ENCODE measurements at regions not wholly inside any gene's neighbourhood (a gene's known extent, or its start where the extent isn't known, plus 50 kb on each side); places are given as distances from the start of the nearest gene placed in this dataset.
"Not testable (repeated sequence)": the region's sequence is repeated elsewhere in the genome, so short reads cannot be mapped to it uniquely, and the experiment has no call there.

GRCh38 chr18:34529358-34530335, 180.5 kb upstream of the DTNA start:
- Histone ChIP-seq H3K27ac (no peak overlapping the region), H3K9me3 (ENCODE audit: control insufficient read depth, low read length) (no peaks in the 10 kb centered on the region), H2AFZ (no peak overlapping the region), H3K79me2 (no peaks in the 10 kb centered on the region), H3K36me3 (ENCODE audit: control insufficient read depth, insufficient read depth, low read length) (no peaks in the 10 kb centered on the region), H3K4me2 (ENCODE audit: low read length) (no peak overlapping the region), H3K4me3 (ENCODE audit: low read depth, low read length) (no peak overlapping the region), H3K9ac (no peak overlapping the region), H3K4me1 (no peaks in the 10 kb centered on the region), H3K27me3 (ENCODE audit: control insufficient read depth, insufficient read depth, low read length) (no peaks in the 10 kb centered on the region)
- TF ChIP-seq CTCF (IDR thresholded peaks at IDR 0.05): no peak

GRCh38 chr18:34531110-34531509, 179.0 kb upstream of the DTNA start:
- no peaks in the 10 kb centered on the region for H3K4me1 ChIP-seq
- H3K79me2 ChIP-seq: no peaks in the 10 kb centered on the region
- no peak overlapping the region for H3K9ac ChIP-seq
- H3K27ac ChIP-seq: no peak overlapping the region
- H2AFZ ChIP-seq: no peak overlapping the region
- H3K27me3 ChIP-seq (ENCODE audit: control insufficient read depth, insufficient read depth, low read length): no peaks in the 10 kb centered on the region
- TF ChIP-seq CTCF (IDR thresholded peaks at IDR 0.05): no peak
- H3K36me3 ChIP-seq (ENCODE audit: control insufficient read depth, insufficient read depth, low read length): no peaks in the 10 kb centered on the region
- H3K4me2 ChIP-seq (ENCODE audit: low read length): no peak overlapping the region
- no peaks in the 10 kb centered on the region for H3K9me3 ChIP-seq (ENCODE audit: control insufficient read depth, low read length)
- H3K4me3 ChIP-seq (ENCODE audit: low read depth, low read length): no peak overlapping the region

GRCh38 chr18:34534642-34535041, 175.5 kb upstream of the DTNA start:
- H3K27ac ChIP-seq; H3K4me2 ChIP-seq (ENCODE audit: low read length); H3K79me2 ChIP-seq; H2AFZ ChIP-seq; H3K4me1 ChIP-seq; H3K36me3 ChIP-seq (ENCODE audit: control insufficient read depth, insufficient read depth, low read length); H3K27me3 ChIP-seq (ENCODE audit: control insufficient read depth, insufficient read depth, low read length); H3K9me3 ChIP-seq (ENCODE audit: control insufficient read depth, low read length); H3K9ac ChIP-seq; H3K4me3 ChIP-seq (ENCODE audit: low read depth, low read length): not testable (repeated sequence)

GRCh38 chr18:34540897-34541296, 169.2 kb upstream of the DTNA start:
- H2AFZ ChIP-seq: no peak overlapping the region
- H3K9me3 ChIP-seq (ENCODE audit: control insufficient read depth, low read length): no peaks in the 10 kb centered on the region
- no peak overlapping the region for H3K9ac ChIP-seq

GRCh38 chr18:34542625-34543024, 167.5 kb upstream of the DTNA start:
- H3K4me1 ChIP-seq: no peaks in the 10 kb centered on the region
- H3K36me3 ChIP-seq (ENCODE audit: control insufficient read depth, insufficient read depth, low read length): no peaks in the 10 kb centered on the region
- no peaks in the 10 kb centered on the region for H3K27me3 ChIP-seq (ENCODE audit: control insufficient read depth, insufficient read depth, low read length)
- H3K4me3 ChIP-seq (ENCODE audit: low read depth, low read length): no peak overlapping the region
- no peaks in the 10 kb centered on the region for H3K9me3 ChIP-seq (ENCODE audit: control insufficient read depth, low read length)
- no peak overlapping the region for H3K9ac ChIP-seq
- TF ChIP-seq CTCF (IDR thresholded peaks at IDR 0.05): no peak
- no peak overlapping the region for H2AFZ ChIP-seq
- no peak overlapping the region for H3K4me2 ChIP-seq (ENCODE audit: low read length)
- no peak overlapping the region for H3K27ac ChIP-seq
- no peaks in the 10 kb centered on the region for H3K79me2 ChIP-seq

More at GRCh38 chr18:34540897-34541296, 169.2 kb upstream of the DTNA start:
- Histone ChIP-seq H3K27me3 (ENCODE audit: control insufficient read depth, insufficient read depth, low read length) (no peaks in the 10 kb centered on the region), H3K4me1 (no peaks in the 10 kb centered on the region), H3K27ac (no peak overlapping the region), H3K4me3 (ENCODE audit: low read depth, low read length) (no peak overlapping the region), H3K79me2 (no peaks in the 10 kb centered on the region), H3K4me2 (ENCODE audit: low read length) (no peak overlapping the region), H3K36me3 (ENCODE audit: control insufficient read depth, insufficient read depth, low read length) (no peaks in the 10 kb centered on the region)
- TF ChIP-seq CTCF (IDR thresholded peaks at IDR 0.05): no peak

Data from parathyroid adenoma (tissue), 2 donors.